Ovary (tissue), 3 donors: ENCODE measurements at regions not wholly inside any gene's neighbourhood (a gene's known extent, or its start where the extent isn't known, plus 50 kb on each side); places are given as distances from the start of the nearest gene placed in this dataset.

Source experiments
- EP300 ChIP-seq: sonication (generic); formaldehyde crosslinking; IDR thresholded peaks from one replicate; pipeline ENCODE4 v1.6.1; 2017; ENCODE audit warnings: antibody characterized with exemption
- TF ChIP-seq, protein P1 (sequence below), 3 donors: fragments of 450-650 bp in 2 of 3; fragments of 200-600 bp in 1 of 3; IDR thresholded peaks; one replicate each; pipeline versions ENCODE4 v1.5.1 to v1.8.0; 2016 to 2022; ENCODE audit warnings: antibody characterized with exemption in 3 of 3, mild to moderate bottlenecking in 1 of 3
- donor health status: DM: no; HTN: no; CAD: no.

DNA sequence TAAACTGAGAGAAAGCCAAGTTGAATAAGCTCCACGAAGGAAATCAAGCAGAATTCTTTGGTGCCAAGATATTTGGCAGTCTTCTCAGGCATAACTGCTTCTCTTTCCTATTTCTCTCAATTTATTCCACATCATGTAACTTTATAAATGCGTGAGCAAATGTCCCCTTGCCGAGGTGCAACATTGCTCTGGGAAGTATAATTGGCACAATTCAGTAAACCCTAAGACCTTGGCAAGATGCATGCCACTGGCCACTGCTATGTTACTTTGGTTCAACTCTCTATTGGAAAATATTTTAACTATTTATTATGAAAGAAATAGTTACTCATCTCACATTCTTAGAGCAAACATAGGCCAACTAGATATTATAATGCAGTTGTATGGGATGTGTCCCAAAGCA lies 170.2 kb downstream of the SUCNR1 start:
- TF ChIP-seq, protein P1, sequence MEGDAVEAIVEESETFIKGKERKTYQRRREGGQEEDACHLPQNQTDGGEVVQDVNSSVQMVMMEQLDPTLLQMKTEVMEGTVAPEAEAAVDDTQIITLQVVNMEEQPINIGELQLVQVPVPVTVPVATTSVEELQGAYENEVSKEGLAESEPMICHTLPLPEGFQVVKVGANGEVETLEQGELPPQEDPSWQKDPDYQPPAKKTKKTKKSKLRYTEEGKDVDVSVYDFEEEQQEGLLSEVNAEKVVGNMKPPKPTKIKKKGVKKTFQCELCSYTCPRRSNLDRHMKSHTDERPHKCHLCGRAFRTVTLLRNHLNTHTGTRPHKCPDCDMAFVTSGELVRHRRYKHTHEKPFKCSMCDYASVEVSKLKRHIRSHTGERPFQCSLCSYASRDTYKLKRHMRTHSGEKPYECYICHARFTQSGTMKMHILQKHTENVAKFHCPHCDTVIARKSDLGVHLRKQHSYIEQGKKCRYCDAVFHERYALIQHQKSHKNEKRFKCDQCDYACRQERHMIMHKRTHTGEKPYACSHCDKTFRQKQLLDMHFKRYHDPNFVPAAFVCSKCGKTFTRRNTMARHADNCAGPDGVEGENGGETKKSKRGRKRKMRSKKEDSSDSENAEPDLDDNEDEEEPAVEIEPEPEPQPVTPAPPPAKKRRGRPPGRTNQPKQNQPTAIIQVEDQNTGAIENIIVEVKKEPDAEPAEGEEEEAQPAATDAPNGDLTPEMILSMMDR (IDR thresholded peaks at IDR 0.05), result no peak
- TF ChIP-seq EP300, result no peak
